HG03469 (cell line): ENCODE measurements at regions not wholly inside any gene's neighbourhood (a gene's known extent, or its start where the extent isn't known, plus 50 kb on each side); places are given as distances from the start of the nearest gene placed in this dataset.
"Not testable (repeated sequence)": the region's sequence is repeated elsewhere in the genome, so short reads cannot be mapped to it uniquely, and the experiment has no call there.

ENCODE experiments used
- ATAC-seq: cut with Tn5 transposase; IDR thresholded peaks from one replicate; pipeline ENCODE4 v1.9.1; 2021; ENCODE audit warnings: mild to moderate bottlenecking, moderate library complexity, moderate number of reproducible peaks; ENCODE audit not compliant: unreplicated experiment

DNA sequence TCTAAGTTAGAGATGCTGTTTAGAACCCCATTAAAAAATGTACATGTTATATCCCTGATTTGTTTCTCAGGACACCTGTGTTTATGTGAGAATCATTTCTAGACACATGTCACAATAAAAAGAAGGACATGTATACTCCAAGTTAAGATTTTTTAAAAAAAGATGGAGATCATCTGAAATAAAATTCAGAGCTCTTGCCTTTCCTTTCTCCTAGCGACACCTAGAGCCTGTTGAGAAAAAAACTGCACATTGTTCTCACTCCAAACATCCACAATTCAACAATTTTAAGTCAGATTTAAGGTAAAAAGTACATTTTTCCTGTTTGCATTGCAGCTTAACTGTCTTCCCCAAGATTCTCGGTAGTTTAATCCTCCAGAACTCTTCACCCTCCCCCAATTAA is 171.8 kb downstream of the ATP6V0E2 start:
- not testable (repeated sequence) for ATAC-seq

DNA sequence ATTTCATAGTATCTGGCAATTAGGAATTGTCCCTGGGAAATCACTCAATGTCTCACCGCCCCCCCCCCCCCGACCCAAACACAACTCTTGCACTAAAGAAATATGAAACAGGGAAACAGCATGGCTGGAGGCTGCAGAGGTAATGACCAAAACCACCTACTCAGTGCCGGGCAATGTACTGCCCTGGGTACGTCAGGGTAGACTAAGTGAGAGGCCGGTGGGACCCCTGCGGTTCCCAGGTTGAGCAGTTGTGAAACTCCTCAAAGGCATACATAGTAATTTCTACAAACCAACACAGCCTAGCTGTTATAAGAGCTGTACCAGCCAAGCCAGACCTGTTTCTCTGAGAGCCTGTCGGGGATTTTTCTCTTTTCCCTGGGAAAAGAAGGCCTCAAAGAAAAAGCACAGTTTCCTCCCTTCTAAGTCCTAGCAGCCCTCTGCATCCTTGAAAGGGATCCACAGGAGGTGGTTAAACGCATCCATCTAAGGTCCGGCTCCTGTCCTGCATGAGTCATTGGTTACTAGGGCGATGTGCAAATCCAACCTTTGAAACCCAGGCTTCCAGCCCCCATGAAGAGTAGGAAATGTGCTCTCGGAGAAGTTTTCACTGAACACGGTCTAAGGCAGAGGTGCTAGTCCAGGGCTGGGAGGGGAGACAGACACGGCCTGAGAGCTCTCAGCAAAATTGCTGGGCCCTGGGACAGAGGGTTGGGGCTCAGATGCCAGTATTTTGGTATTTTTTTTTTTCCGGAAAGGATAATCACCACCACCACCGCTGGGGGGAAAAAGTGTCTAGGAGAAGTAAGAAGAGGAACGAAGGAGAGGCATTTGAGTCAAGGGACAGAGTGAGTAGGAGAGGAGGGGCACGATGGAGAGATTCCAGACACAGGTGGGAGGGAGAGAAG is 172.8 kb downstream of the ATP6V0E2 start:
- not testable (repeated sequence) for ATAC-seq

DNA sequence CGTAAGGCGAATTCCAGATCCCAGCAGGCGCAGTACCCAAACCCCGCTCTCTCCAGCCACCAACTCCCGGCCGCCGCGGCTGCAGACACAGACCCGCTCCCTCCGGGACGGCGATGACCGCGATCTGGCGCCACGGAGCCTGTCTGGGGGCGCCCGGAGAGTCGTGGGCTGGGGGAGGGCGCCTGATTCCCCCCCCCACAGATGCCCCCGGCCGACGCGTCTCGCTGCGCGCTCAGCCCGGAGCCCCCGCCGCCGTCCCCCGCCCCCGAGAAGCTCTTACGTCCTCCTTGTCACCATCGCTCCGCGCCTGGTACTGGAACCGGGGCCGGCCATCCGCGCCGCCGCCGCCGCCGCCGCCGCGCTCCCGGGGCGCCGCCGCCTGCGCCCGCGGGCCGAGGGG is 173.6 kb downstream of the ATP6V0E2 start:
- ATAC-seq: not testable (repeated sequence)

DNA sequence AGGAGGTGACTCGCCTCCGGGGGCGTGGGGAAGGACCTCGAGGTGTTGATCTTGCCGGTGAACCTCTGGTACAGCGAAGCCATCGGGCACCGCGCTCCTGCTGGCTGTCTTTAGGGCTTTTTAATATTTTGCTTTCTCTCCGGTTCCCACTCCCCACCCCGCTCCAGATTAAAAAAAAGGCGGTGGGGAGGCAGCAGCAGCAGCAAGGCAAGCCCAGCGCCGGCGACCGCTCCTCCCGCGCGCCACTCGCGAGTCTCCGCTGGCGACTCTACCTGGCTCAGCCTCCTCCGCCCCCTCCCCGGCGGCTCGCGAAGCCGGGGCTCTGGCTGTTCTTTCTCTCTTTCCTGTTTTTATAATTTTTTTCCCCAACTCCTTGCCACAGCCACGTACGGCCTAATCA is 174.0 kb downstream of the ATP6V0E2 start:
- not testable (repeated sequence) for ATAC-seq

DNA sequence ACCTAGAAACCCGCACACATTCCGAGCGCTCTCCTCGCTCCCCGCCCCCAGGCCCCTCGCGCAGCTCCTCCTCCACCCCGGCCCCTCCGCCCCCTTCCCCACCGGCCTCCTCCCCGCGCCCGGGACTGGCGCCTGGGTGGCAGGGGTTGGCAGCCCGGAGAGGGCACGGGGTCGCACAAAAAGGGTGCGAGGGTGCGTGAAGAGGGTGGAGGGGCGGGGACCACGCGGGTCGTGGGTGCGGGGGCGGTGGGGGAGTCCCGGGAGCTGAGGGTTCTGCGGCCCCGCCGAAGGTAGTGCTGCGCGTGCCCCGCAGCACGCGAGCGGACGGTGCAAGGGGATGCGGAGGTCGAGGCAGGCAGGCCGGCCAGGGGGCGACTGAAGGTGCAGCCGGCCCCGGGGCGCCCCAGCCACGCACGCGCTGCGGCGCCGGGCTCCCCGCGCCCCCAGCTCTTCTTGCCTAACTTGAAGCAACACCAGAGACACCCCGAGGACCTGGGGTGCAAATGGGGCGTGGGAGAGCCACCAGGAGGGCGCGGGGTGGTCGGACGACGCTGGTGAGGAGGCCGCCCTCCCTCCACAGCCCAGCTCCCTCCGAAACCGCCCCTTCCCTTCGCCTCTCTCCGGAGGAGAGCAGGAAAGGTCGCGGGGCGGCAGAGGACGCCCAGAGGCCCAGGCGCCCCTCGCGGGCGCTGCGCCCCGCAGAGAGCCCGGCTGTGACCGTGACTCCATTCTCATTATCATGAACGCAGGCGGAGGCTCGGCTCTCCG is 174.7 kb downstream of the ATP6V0E2 start:
- ATAC-seq: not testable (repeated sequence)

DNA sequence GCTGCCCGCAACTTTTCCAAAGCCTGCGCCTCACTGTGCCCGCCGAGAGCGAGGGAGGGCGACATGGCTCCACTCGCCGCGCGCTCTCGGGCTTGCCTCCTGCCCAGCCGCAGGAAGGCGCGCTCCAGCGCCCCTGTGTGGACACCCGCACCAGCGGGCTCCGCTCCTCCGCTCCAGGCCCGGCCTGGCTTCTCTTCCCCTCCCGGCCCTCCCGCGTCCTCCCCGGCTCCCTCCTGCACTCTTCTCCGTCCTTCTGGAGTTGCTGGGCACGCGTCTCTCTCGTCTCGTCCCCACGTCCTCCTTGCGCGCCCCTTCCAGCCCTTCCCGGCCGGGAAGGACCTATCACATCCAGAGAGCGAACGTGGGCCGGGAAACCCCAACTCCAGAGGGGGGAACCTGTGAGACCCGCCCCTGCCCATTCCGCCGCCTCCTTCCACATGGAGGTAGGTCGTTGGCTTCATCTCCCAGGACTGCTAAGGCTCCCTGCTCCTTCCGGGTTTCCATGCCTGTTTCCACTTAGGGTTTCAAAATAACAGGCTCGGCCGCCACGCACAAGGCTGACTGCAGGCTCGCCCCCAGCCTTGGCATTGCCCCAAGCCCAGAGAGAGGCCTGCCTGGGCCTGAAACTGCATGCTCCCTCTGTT is 175.4 kb downstream of the ATP6V0E2 start:
- not testable (repeated sequence) for ATAC-seq

DNA sequence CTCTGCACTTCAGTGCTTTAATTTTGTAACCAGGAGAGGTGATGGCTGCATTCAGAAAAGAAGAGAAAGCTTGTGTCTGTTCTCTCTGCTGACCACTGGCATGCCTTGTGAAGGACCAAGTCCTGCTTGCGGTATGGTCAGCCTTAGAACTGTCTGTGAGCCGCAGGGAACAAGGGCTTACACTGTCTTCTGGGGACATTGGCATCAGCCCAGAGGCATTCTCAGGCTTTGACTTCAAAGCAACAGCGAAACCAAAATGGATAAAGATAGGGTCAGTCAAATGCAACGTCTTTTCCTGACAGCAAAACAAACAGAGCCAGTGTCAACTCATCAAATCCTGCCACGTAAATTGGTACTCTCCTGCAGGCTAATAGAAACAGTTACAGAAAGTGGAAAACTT is 179.6 kb downstream of the ATP6V0E2 start:
- ATAC-seq: not testable (repeated sequence)

DNA sequence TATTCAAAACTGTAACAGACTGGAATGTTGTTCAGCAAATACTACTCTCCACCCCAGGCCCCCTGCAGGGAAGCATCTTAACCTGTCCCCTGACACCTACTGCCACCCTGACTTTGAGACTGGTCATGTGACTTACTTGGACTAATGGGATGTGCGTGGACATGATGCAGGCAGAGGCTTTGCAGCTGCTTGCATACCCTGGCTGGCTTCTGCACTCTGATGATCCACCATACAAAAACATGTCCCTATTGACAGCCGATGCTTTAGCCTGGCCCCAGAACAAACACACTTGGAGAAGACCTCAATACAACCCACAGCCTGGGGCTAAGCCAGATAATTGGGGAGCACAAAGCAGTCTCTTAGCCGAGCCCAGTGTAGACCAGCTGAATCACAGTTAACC is 180.5 kb downstream of the ATP6V0E2 start:
- ATAC-seq: not testable (repeated sequence)

DNA sequence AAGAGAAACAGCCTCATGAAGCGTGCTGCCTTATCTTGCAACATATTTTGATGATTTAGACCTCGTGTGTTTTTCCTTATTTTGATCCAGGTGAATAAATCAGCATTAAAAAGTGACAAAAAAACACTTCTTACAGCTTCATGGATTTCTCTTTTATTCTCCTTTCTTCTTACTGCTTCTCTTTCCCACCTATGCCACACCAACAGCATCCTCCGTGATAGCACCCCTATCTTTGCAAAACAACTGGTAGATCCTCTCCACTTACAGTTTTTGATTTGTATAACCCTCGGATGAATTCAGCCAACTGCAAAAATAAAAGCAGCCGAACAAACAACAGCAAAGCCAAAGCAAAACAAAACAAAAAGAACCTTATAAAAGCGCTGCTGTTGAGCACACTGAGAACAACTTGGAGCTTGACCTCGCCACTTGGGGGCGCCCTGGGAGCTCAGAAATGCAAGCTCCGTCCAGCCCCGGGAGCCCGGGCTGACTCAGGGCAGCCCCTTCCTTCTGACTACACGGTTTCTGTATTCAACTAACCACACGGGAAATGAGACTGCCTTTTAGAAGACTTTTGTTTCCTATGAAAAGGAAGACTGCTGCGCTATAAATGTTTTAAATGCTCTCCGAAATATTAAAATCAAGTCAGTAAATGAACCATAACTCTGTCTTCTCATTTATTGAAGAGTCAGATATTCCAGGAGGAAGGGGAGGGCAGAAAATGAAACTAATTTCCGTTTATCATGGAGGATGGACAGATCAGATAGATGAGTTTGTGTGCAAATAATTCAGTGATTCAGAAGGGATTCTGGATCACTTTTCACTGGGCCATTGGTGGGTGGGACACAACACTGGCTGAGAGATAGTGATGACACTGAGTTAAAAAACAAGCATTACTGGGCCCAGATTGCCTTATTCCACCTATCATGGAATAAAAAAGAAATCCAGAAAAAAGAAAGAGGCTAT is 186.8 kb downstream of the ATP6V0E2 start:
- peak; percentile 94 for ATAC-seq

DNA sequence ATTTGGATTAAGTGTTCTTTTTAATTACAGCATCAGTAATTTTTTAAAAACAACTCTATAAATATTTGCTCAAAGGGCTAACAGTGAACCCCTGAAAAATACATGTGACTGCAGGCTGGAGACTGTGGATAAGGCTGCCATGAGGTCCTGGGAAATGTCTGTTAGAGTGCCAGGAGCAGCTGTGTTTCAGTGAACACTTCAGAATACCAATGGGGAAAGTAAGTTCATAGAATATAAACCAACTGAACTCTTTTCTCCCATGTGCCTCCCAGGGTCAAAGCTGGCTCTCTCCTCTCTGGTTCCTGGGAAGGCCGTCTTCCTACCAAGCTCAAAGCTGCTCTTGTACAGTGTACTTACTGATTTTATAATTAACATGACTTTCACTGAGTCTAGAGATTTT is 189.4 kb downstream of the ATP6V0E2 start:
- not testable (repeated sequence) for ATAC-seq

DNA sequence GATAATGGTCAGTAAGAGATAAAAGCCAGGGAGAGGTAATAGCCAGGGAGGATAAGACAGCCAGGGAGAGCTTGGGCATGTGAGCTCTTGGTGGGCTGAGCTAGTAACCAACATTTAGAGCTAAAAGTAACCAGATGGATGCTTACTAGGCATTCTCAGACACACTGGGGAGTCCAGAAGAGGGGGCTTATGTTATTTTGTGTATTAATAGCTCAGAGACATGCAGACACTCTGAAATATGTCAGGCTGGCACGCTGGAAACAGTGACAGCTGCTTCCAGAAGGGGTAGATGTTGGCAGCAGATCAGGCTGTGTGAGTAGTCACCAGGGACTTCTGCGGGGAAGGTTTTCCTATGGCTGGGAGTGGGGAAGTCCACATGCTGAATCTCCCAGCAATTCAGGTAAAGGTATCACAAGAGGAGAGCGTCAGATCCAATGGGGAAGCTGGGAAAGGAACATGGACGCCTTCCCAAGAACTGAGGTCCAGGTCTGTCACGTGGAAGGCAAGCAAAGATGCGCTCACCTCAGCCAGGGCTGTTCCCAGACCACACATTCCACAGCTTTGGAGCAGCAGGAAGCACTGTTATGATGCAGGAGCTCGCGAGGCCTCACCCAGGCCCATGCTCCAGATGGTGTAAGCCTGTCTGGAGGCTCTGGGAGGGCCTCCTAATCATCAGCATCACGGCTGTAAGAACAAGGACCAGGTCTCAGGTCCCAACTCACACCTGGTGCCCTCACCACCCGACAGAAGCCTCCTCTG is 196.0 kb downstream of the ATP6V0E2 start:
- not testable (repeated sequence) for ATAC-seq

DNA sequence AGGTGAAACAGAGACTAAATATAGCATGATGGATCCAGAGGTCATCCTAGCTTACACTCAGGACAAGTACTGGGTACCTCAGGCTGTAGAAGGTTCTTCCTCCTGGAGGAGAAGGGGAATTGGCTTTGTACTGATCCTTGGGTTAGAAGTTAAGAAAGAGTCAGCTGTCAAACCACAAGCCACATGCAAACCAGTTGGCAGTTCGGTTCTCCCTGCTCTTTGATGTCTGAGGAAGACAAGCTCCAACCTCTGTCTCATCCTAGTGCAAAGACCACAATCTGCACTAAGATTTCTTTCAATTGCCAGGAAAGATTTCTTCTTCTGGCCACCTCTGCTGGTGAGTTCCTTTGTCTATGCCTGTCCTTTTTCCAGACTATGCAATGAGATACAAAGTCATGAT is 203.8 kb downstream of the ATP6V0E2 start:
- not testable (repeated sequence) for ATAC-seq

DNA sequence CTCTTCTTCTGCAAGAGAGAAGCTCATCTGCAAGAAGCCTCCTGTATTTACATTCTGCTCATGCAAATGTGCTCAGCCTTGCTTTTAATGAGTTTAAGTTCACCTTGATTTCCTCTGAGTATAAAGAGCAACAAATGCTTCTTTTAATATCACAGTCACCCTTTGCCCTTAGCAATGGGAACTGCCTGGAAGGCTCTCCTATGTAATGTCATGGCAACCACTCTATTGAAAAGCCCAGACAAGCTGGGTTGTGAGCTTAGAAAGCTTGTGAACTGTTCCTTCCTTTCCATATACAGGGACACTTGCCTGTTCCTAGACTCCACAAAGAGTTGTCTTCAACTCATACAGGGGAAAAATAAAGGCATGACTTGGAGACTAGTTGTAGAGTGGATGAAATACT is 208.1 kb downstream of the ATP6V0E2 start:
- not testable (repeated sequence) for ATAC-seq

DNA sequence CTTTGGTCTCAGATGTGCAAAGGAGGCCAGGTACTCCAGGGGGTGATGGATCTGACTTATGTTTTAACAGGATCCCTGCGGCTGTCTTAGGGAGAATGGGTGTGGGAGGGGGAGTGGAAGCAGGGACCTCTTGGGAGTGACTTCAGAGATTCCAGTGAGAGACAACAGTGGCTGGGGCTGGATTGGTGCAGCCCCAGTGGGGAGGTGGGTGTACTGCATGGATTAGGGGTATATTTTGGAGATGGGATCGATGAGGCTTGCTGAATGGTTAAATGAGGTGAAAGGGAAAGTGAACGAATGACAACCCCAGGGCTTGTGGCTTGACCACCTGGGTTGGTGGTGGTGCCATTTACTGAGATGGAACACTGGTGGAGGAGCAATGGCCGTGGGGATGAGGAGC is 211.0 kb downstream of the ATP6V0E2 start:
- not testable (repeated sequence) for ATAC-seq

DNA sequence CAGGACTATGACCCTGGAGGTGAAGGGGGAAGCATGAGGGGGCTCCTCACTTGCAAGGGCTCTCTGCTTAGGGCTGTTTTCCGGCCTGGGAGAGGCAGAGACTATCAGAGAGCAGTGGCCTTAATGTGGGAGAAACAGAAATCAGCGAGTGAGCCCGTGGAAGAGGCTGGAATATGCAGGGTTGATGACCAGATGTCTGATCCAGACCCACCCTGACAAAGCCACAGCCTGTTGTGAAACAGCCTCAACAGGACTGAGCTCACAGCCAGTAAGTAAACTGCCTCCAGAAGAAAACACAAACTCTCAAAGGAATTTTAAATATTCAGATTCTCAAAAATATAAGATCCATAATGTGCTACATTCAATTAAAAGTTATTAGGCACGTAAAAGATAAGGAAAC is 213.7 kb downstream of the ATP6V0E2 start:
- not testable (repeated sequence) for ATAC-seq

DNA sequence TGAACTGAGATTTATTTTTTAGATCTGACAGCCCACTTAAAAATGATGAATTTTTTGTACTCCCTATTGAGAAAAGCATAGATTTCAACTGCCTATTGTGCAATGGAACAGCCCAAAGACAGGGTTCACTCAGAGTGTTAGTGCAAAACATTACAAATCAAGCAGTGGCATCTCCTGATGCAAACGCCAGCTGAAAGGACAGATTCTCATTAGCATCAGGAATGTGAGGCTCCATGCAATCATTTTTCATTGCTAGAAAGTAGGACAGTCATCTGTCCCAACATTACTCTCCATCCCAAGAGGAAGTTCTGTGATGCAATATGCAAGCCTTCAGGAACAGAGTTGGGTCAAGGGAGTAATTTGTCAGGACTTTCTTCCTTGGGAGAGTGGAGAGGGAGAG is 215.4 kb downstream of the ATP6V0E2 start:
- ATAC-seq: not testable (repeated sequence)

DNA sequence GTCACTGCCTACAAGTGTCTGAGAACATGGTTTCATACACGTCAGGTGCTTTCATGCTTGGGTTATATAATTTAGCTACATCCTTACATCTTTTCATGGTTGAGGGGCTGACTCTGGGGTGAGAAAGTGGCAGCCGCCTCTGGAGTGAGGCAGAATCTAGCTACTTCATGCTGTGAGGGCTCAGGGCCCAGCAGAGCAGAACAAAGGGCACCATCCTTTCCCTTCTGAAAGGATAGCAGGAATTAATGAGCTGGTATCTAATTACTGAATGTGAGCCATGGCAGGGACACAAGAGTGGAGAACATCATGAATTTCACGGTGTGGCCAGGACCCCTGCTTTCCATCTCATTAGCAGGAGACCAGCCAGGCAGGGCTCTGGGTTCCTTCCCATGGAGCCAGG is 217.0 kb downstream of the ATP6V0E2 start:
- not testable (repeated sequence) for ATAC-seq

DNA sequence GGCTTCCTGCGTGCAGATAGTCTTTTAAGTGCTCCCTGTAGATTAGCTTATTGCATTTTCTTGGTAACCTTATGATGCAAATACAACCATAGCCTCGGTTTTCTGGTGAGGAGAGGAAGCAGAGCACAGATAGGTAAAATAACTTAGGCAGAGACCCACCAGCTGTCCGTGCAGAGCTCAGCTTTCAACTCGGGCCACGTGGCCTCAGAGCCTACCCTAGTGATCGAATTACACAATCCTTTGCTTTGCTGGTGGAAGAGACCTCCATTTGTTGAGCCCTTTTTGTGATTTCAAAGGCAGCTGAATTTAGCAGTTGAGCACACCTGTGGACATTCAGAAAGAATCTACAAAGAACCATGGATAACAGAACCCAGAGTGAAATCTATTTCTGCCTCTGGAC is 220.1 kb downstream of the ATP6V0E2 start:
- ATAC-seq: not testable (repeated sequence)

DNA sequence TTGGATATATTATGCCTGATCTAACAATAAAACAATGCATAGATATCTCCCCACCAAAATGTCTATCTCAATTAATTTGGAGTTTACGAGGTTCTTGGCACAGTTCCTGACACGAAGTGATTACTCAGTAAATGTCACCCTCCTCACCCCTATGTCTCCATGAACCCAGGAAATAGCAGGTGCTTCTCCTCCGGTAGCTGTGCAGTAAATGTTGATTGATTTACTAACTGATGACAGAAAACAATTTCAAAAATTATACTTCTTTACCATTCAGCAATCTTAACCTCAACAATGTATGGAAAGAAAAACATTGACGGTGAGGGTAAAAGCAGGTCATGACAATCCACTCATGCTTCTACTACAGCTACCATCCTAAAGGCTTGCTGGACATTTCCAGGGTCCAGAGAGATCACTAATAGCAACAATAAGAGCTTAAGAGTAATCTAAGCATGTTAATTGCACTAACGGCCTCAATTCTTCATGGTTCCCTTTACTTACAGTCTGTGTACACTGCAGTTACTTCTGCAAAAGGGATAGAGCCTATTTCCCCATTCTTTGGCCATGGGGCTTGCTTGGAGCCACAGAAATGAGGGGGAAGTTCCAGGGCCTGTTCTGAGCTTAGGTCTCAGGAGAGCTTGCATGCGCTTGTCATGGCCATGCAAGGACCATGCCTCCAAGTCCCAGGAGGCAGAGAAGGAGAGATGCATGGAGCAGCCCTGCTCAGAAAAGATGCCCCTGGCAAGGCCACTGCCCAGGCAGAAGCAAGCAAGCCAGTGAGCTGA is 222.6 kb downstream of the ATP6V0E2 start:
- ATAC-seq: not testable (repeated sequence)
